HL-60 (cell line): ENCODE measurements at regions not wholly inside any gene's neighbourhood (a gene's known extent, or its start where the extent isn't known, plus 50 kb on each side); places are given as distances from the start of the nearest gene placed in this dataset.

Source experiments
- DNase-seq, 2 experiments: peaks; one replicate each; pipeline ENCODE4 v3.0.0-alpha.2; 2010 to 2020; ENCODE audit warnings: low read depth in 1 of 2, low spot score in 1 of 2
- H3K27ac ChIP-seq: fragments of 250-450 bp; sonication (Bioruptor Pico); replicated peaks from 2 replicates; pipeline ENCODE4 v1.5.1; 2020; ENCODE audit warnings: mild to moderate bottlenecking, moderate library complexity
- H3K27me3 ChIP-seq: fragments of 250-450 bp; sonication (Bioruptor Pico); 2 replicates; pipeline ENCODE4 v1.5.1; 2021; ENCODE audit warnings: mild to moderate bottlenecking, moderate library complexity; ENCODE audit not compliant: insufficient read depth, poor library complexity, severe bottlenecking
- H3K4me3 ChIP-seq: replicated peaks from 2 replicates; pipeline ENCODE4 v1.5.1; 2011; ENCODE audit warnings: mild to moderate bottlenecking, control low read depth, low read length; ENCODE audit not compliant: insufficient read depth
- CTCF ChIP-seq: IDR thresholded peaks from one replicate; pipeline ENCODE4 v1.5.1; 2011; ENCODE audit warnings: low read length, control low read depth, inconsistent platforms; ENCODE audit not compliant: insufficient read depth
- GABPA ChIP-seq: IDR thresholded peaks from 2 replicates; pipeline ENCODE4 v1.6.1; 2012; ENCODE audit warnings: low read depth
- POLR2AphosphoS5 ChIP-seq: IDR thresholded peaks from 2 replicates; pipeline ENCODE4 v1.6.1; 2012; ENCODE audit warnings: low read depth
- REST ChIP-seq: IDR thresholded peaks from 2 replicates; pipeline ENCODE4 v1.6.1; 2012; ENCODE audit warnings: low read depth; ENCODE audit not compliant: insufficient replicate concordance
- SPI1 ChIP-seq: IDR thresholded peaks from 2 replicates; pipeline ENCODE4 v1.6.1; 2012; ENCODE audit warnings: low read depth, mild to moderate bottlenecking, borderline replicate concordance

- H3K27ac ChIP-seq = no peak overlapping the region
- no peak for DNase-seq
- TF ChIP-seq POLR2AphosphoS5 = no peak
- TF ChIP-seq CTCF = no peak
- no peaks in the 10 kb centered on the region for H3K27me3 ChIP-seq
- H3K4me3 ChIP-seq = no peak overlapping the region
Measured at GRCh38 chr6:144641286-144641685, 356.2 kb downstream of the UTRN start.

- no peaks in the 10 kb centered on the region for H3K27me3 ChIP-seq
- H3K4me3 ChIP-seq = no peak overlapping the region
- H3K27ac ChIP-seq = no peak overlapping the region
- DNase-seq = no peak
- TF ChIP-seq REST (no peak), GABPA (no peak), CTCF (no peak), POLR2AphosphoS5 (no peak), SPI1 (no peak)
Measured at GRCh38 chr6:144644776-144645175, 359.6 kb downstream of the UTRN start.

- Histone ChIP-seq H3K4me3 (no peak overlapping the region), H3K27ac (no peak overlapping the region), H3K27me3 (no peaks in the 10 kb centered on the region)
- no peak for DNase-seq
- TF ChIP-seq SPI1 (no peak), REST (no peak), CTCF (no peak), POLR2AphosphoS5 (no peak), GABPA (no peak)
Measured at GRCh38 chr6:144646093-144647056, 361.2 kb downstream of the UTRN start.
